OCI-LY3 (cell line): ENCODE measurements at regions not wholly inside any gene's neighbourhood (a gene's known extent, or its start where the extent isn't known, plus 50 kb on each side); places are given as distances from the start of the nearest gene placed in this dataset.

Experiments
- H2AFZ ChIP-seq: fragments of 200-600, 300-600 bp; shearing (Covaris generic); 2 replicates; pipeline ENCODE4 v1.6.0; 2014; ENCODE audit warnings: antibody characterized with exemption, low read depth, low read length
- H3K27ac ChIP-seq: fragments of 200-600, 300-600 bp; sonication (generic); 2 replicates; pipeline ENCODE4 v1.5.1; 2014; ENCODE audit warnings: mild to moderate bottlenecking, low read length, moderate library complexity, mixed read lengths
- H3K27me3 ChIP-seq: fragments of 200-600, 300-600 bp; sonication (generic); 2 replicates; pipeline ENCODE4 v1.6.1; 2014; ENCODE audit warnings: low read depth, low read length, mixed read lengths
- H3K36me3 ChIP-seq: fragments of 200-600, 300-600 bp; sonication (generic); replicated peaks from 2 replicates; pipeline ENCODE3; 2014; ENCODE audit warnings: low read depth, low read length, mixed read lengths
- H3K4me1 ChIP-seq: fragments of 300-600, 200-600 bp; sonication (generic); 2 replicates; pipeline ENCODE4 v1.6.1; 2014; ENCODE audit warnings: low read length, mixed read lengths
- H3K4me2 ChIP-seq: fragments of 200-600, 300-600 bp; sonication (generic); 2 replicates; pipeline ENCODE4 v1.6.1; 2014; ENCODE audit warnings: low read length, mixed read lengths
- H3K4me3 ChIP-seq: fragments of 300-600, 200-600 bp; sonication (generic); 2 replicates; pipeline ENCODE4 v1.5.1; 2014; ENCODE audit warnings: antibody characterized with exemption, mild to moderate bottlenecking, low read length, moderate library complexity
- H3K79me2 ChIP-seq: fragments of 300-600, 200-600 bp; shearing (Covaris generic); 2 replicates; pipeline ENCODE4 v1.6.1; 2014; ENCODE audit warnings: mild to moderate bottlenecking, low read length, mixed read lengths
- H3K9ac ChIP-seq: fragments of 300-600, 200-600 bp; shearing (Covaris generic); 2 replicates; pipeline ENCODE4 v1.6.0; 2014; ENCODE audit warnings: mild to moderate bottlenecking, low read length, moderate library complexity
- H3K9me3 ChIP-seq: fragments of 200-600, 300-600 bp; shearing (Covaris generic); 2 replicates; pipeline ENCODE4 v1.6.1; 2014; ENCODE audit warnings: low read length, mixed read lengths; ENCODE audit not compliant: insufficient read depth
- H4K20me1 ChIP-seq: fragments of 200-600, 300-600 bp; sonication (generic); 2 replicates; pipeline ENCODE4 v1.6.1; 2016; ENCODE audit warnings: low read length, mixed read lengths; ENCODE audit not compliant: insufficient read depth
- EZH2phosphoT487 ChIP-seq: fragments of 200-600 bp; shearing (Covaris generic); IDR thresholded peaks from 2 replicates; pipeline ENCODE4 v1.6.1; 2018; ENCODE audit warnings: antibody characterized with exemption, mixed run types, low read depth
- TF ChIP-seq, protein P1 (sequence below): fragments of 200-600, 300-600 bp; sonication (generic); IDR thresholded peaks from 2 replicates; pipeline ENCODE4 v1.5.1; 2014; ENCODE audit warnings: antibody characterized with exemption, low read length, low read depth

DNA sequence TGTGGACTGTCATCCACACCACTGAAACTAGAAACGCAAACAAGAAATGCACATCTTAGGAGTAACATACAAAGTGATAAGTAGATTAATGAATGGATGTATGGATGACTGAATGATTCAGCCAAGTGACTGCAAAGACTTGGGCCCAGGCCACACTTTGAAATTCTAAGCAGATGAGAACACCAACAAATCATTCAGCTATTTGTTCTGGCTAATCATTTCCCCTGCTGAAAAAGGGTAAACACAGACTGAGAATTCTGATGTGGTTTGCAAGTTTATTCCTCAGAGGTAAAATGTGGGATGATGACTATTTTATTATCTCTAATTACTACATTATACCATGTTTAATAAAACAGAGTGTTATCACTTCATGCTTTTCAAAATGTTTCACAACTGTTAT lies 163.2 kb upstream of the ADAMTS16 start:
- no peak overlapping the region for H2AFZ ChIP-seq

DNA sequence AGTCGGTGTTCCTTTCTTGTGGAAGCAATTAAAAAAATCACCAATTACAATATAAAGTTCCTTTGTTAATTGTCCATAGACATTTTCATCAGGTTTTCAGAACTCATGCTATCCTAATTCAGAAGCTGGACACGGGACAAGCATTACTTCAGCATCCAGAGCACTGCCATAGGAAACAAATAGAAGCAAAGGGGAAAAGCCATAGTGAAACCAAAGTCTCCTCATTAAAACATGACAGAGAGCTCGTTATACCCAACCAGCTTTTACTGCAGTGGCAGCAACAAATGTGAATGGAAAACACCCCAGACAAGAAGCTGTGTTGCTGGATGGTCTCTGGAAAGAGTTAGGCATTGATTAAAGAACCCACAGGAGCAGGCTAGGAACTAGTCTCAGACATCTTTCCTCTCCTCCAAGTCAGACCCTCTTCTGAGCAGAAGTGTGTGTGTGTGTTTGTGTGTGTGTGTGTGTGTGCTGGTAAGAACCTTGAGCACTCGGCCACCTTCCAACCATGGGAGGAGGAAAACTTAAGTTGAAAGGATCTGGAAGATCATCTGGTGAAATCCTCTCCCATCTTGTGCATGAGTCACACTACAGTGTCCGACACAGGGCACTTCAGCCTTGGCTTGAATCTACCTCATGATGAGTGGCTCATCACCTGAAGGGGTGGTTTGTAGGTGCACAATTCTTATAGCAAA lies 162.6 kb upstream of the ADAMTS16 start:
- Histone ChIP-seq H3K4me1 (no peaks in the 10 kb centered on the region), H3K4me2 (no peak overlapping the region), H3K79me2 (no peaks in the 10 kb centered on the region), H4K20me1 (no peaks in the 10 kb centered on the region), H3K27ac (no peak overlapping the region), H3K36me3 (no peaks in the 10 kb centered on the region), H3K9ac (no peak overlapping the region), H3K27me3 (no peaks in the 10 kb centered on the region), H3K9me3 (no peaks in the 10 kb centered on the region), H3K4me3 (no peak overlapping the region), H2AFZ (no peak overlapping the region)
- TF ChIP-seq EZH2phosphoT487: no peak

More for the DNA sequence above, 163.2 kb upstream of the ADAMTS16 start:
- H3K27me3 ChIP-seq: no peaks in the 10 kb centered on the region
- H3K36me3 ChIP-seq: no peaks in the 10 kb centered on the region
- H3K9ac ChIP-seq: no peak overlapping the region
- H3K79me2 ChIP-seq: no peaks in the 10 kb centered on the region
- H3K4me3 ChIP-seq: no peak overlapping the region
- H3K4me1 ChIP-seq: no peaks in the 10 kb centered on the region
- TF ChIP-seq EZH2phosphoT487: no peak
- TF ChIP-seq, protein P1, sequence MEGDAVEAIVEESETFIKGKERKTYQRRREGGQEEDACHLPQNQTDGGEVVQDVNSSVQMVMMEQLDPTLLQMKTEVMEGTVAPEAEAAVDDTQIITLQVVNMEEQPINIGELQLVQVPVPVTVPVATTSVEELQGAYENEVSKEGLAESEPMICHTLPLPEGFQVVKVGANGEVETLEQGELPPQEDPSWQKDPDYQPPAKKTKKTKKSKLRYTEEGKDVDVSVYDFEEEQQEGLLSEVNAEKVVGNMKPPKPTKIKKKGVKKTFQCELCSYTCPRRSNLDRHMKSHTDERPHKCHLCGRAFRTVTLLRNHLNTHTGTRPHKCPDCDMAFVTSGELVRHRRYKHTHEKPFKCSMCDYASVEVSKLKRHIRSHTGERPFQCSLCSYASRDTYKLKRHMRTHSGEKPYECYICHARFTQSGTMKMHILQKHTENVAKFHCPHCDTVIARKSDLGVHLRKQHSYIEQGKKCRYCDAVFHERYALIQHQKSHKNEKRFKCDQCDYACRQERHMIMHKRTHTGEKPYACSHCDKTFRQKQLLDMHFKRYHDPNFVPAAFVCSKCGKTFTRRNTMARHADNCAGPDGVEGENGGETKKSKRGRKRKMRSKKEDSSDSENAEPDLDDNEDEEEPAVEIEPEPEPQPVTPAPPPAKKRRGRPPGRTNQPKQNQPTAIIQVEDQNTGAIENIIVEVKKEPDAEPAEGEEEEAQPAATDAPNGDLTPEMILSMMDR: no peak
- no peak overlapping the region for H3K4me2 ChIP-seq
- H3K27ac ChIP-seq: no peak overlapping the region
- H4K20me1 ChIP-seq: no peaks in the 10 kb centered on the region
- no peaks in the 10 kb centered on the region for H3K9me3 ChIP-seq

DNA sequence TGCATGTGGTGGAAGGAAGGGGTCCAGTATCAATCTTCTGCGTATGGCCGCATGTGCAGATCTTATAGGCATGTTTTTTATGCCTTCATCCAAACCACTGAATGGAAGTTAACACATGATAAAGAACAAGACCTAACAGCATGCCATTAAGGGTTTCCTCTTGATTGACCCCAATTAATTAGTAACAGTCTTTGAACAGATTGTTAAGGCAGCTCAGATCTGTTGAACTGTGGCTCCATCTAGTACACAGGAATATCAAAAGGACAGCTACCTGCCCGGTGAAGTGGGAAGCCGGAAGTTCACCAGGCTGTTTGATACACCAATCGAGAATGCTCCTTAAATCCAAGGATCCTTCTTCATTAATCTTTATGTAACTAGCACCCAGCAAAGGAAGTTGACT lies 159.9 kb upstream of the ADAMTS16 start:
- H3K9ac ChIP-seq: no peak overlapping the region
- no peak overlapping the region for H3K27ac ChIP-seq
- no peaks in the 10 kb centered on the region for H3K79me2 ChIP-seq
- TF ChIP-seq EZH2phosphoT487: no peak
- TF ChIP-seq, protein P1: no peak
- no peak overlapping the region for H2AFZ ChIP-seq
- no peak overlapping the region for H3K4me3 ChIP-seq
- no peaks in the 10 kb centered on the region for H3K9me3 ChIP-seq
- no peaks in the 10 kb centered on the region for H3K27me3 ChIP-seq
- no peaks in the 10 kb centered on the region for H3K36me3 ChIP-seq
- no peaks in the 10 kb centered on the region for H3K4me1 ChIP-seq
- H3K4me2 ChIP-seq: no peak overlapping the region
- H4K20me1 ChIP-seq: no peaks in the 10 kb centered on the region

DNA sequence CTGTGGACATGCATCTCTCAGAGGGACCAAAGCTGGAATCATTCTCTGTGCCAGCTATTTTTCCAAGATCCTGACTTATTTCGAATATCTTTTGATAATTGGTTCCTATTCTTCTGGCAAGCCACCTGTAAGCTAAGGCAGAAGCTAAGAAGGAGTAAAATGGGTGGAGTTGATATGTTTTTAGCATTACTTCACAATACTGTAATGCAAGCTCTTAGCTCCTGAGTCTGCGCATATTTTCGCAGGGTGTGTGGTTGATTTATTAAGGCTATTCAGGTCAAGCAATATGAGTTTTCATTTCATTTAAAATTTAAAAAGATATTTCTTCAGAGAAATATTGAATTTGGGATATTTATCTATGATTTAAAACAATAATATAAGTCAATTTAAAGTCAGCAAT lies 158.5 kb upstream of the ADAMTS16 start:
- Histone ChIP-seq H3K4me2 (no peak overlapping the region), H3K4me1 (no peaks in the 10 kb centered on the region), H3K36me3 (no peaks in the 10 kb centered on the region), H2AFZ (no peak overlapping the region), H3K9ac (no peak overlapping the region), H3K79me2 (no peaks in the 10 kb centered on the region), H3K9me3 (no peaks in the 10 kb centered on the region), H3K4me3 (no peak overlapping the region), H3K27ac (no peak overlapping the region), H3K27me3 (no peaks in the 10 kb centered on the region), H4K20me1 (no peaks in the 10 kb centered on the region)
- TF ChIP-seq EZH2phosphoT487: no peak
- TF ChIP-seq, protein P1: no peak
